HFF-Myc (cell line): ENCODE measurements at regions not wholly inside any gene's neighbourhood (a gene's known extent, or its start where the extent isn't known, plus 50 kb on each side); places are given as distances from the start of the nearest gene placed in this dataset.

Experiments
- DNase-seq: peaks from one replicate; pipeline ENCODE4 v3.0.0-alpha.2; 2011; ENCODE audit warnings: low read depth; ENCODE audit errors: extremely low read depth
- H3K4me3 ChIP-seq: replicated peaks from 2 replicates; pipeline ENCODE4 v1.5.1; 2011; ENCODE audit warnings: low read depth, mild to moderate bottlenecking, control low read depth, low read length
- CTCF ChIP-seq: IDR thresholded peaks from 2 replicates; pipeline ENCODE4 v1.5.1; 2012; ENCODE audit warnings: mild to moderate bottlenecking, low read depth, low read length, control low read depth; ENCODE audit errors: missing control alignments

GRCh38 chr5:89208811-89209210, 325.8 kb upstream of the MEF2C start:
- DNase-seq: no peak
- no peak overlapping the region for H3K4me3 ChIP-seq
- no peak for TF ChIP-seq CTCF

GRCh38 chr5:89208392-89208791, 325.4 kb upstream of the MEF2C start:
- no peak for TF ChIP-seq CTCF
- DNase-seq: no peak
- no peak overlapping the region for H3K4me3 ChIP-seq

- no peak for TF ChIP-seq CTCF
- DNase-seq: no peak
- no peak overlapping the region for H3K4me3 ChIP-seq
These were observed 321.8 kb upstream of the MEF2C start for GRCh38 chr5:89204756-89205155.

- H3K4me3 ChIP-seq: no peak overlapping the region
- no peak for TF ChIP-seq CTCF
- no peak for DNase-seq
These were observed 320.6 kb upstream of the MEF2C start for GRCh38 chr5:89203611-89204010.

- DNase-seq: no peak
- TF ChIP-seq CTCF: no peak
- H3K4me3 ChIP-seq: no peak overlapping the region
These were observed 317.9 kb upstream of the MEF2C start for GRCh38 chr5:89200899-89201298.

GRCh38 chr5:89199306-89199705, 316.3 kb upstream of the MEF2C start:
- H3K4me3 ChIP-seq: no peak overlapping the region
- TF ChIP-seq CTCF: no peak
- DNase-seq: no peak

GRCh38 chr5:89191374-89191773, 308.4 kb upstream of the MEF2C start:
- no peak overlapping the region for H3K4me3 ChIP-seq

More at GRCh38 chr5:89191374-89191773, 308.4 kb upstream of the MEF2C start:
- DNase-seq: no peak
- TF ChIP-seq CTCF: no peak
